Limb (tissue), 2 donors: ENCODE measurements at regions not wholly inside any gene's neighbourhood (a gene's known extent, or its start where the extent isn't known, plus 50 kb on each side); places are given as distances from the start of the nearest gene placed in this dataset.
"Not testable (repeated sequence)": the region's sequence is repeated elsewhere in the genome, so short reads cannot be mapped to it uniquely, and the experiment has no call there.

Source experiments
- DNase-seq, 2 donors: peaks; one replicate each; pipeline ENCODE4 v3.0.0-alpha.2; 2016; ENCODE audit errors: extremely low spot score in 2 of 2

GRCh38 chr1:111063595-111063994, 76.3 kb downstream of the DRAM2 start:
- DNase-seq = no peak

- no peak for DNase-seq
These were observed 77.3 kb downstream of the DRAM2 start for GRCh38 chr1:111062624-111063023.

GRCh38 chr1:111062081-111062480, 77.8 kb downstream of the DRAM2 start:
- no peak for DNase-seq

- no peak for DNase-seq
These were observed 85.2 kb downstream of the DRAM2 start for GRCh38 chr1:111054656-111055055.

GRCh38 chr1:111052246-111052645, 87.6 kb downstream of the DRAM2 start:
- DNase-seq = no peak

GRCh38 chr1:111048253-111048652, 84.5 kb upstream of the LRIF1 start:
- not testable (repeated sequence) for DNase-seq

GRCh38 chr1:111045033-111045722, 81.5 kb upstream of the LRIF1 start:
- no peak for DNase-seq

- peak in 1 of 2 donors; percentile 3 for DNase-seq
These were observed 68.7 kb upstream of the LRIF1 start for GRCh38 chr1:111032295-111032897.

GRCh38 chr1:111030590-111030989, 66.9 kb upstream of the LRIF1 start:
- DNase-seq = no peak

- no peak for DNase-seq
These were observed 61.4 kb upstream of the LRIF1 start for GRCh38 chr1:111025109-111025508.

- DNase-seq = no peak
These were observed 51.5 kb upstream of the LRIF1 start for GRCh38 chr1:111015222-111015621.
